HG02759 (cell line): ENCODE measurements at regions not wholly inside any gene's neighbourhood (a gene's known extent, or its start where the extent isn't known, plus 50 kb on each side); places are given as distances from the start of the nearest gene placed in this dataset.

Experiments used
- ATAC-seq: cut with Tn5 transposase; IDR thresholded peaks from one replicate; pipeline ENCODE4 v1.9.1; 2021; ENCODE audit warnings: mild to moderate bottlenecking, moderate library complexity; ENCODE audit not compliant: unreplicated experiment

DNA sequence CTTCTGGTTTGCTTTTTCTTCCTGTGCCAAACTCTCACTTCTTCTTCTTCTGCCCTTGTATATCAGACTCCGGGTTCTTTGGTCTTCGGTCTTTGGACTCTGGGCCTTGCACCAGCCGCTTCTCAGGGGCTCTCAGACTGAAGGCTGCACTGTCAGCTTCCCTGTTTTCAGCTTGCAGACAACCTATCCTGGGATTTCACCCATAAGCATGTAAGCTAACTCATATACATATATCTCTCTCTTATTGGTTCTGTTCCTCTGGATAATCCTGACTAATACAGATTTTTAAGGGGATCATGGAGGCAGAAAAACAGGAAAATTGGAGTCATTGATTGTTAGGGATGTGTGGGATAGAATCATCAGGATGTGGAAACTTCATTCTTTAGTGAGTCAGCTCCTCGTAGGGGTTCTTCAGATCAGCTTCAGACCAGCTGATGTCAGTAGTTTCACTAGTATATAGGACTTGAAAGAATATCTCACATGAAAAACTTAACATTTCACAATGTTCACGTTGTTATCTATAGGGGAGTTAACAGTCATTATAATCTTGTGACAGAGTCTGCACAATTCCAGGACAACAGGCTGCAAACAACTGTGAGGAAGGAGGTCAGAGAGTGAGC, 102.9 kb downstream of the RASSF9 start:
- ATAC-seq: no peak

- no peak for ATAC-seq
Observed at GRCh38 chr12:85733984-85734383, 102.2 kb downstream of the RASSF9 start.

- ATAC-seq: no peak
Observed at GRCh38 chr12:85740186-85740585, 96.0 kb downstream of the RASSF9 start.

DNA sequence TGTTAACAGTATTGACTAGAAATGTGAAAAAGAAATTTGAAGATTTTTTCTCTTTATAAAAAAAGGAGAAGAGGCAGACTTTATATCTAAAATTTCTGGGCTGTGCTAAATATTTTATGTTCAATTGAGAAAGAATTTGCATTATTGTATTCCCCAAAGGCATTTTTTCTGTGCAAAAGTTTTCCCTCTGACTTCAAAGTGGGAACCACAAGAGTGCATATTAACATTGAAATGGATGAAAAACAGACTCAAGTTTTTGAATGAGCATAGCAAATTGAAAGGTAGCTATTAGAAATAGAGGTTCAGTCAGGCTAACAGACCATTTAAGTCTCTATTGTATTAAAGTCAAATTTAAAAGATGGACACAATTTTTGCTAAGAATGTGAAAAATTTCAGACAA, 95.2 kb downstream of the RASSF9 start:
- ATAC-seq: no peak

- no peak for ATAC-seq
Observed at GRCh38 chr12:85747941-85748495, 88.2 kb downstream of the RASSF9 start.
